ENCODE measurements at regions not wholly inside any gene's neighbourhood (a gene's known extent, or its start where the extent isn't known, plus 50 kb on each side); places are given as distances from the start of the nearest gene placed in this dataset.

GRCh38 chr14:61965030-61965745 is 203.0 kb downstream of the SNAPC1 start:
- H3K9me3 Mint-ChIP-seq, result no peaks in the 10 kb centered on the region
- no peak overlapping the region for H3K27ac Mint-ChIP-seq
- no peaks in the 10 kb centered on the region for H3K4me1 Mint-ChIP-seq (ENCODE audit: low read depth)
- peaks cover 2% of the 10 kb centered on the region for H3K27me3 Mint-ChIP-seq (ENCODE audit: low read depth)
- no peak for DNase-seq (ENCODE audit: low spot score)
- no peaks in the 10 kb centered on the region for H3K36me3 Mint-ChIP-seq (ENCODE audit: low read depth)
- H3K4me3 Mint-ChIP-seq (ENCODE audit: low read depth), result no peak overlapping the region
- intact Hi-C loops (cut with micrococcal nuclease), result no loop called here

- no peaks in the 10 kb centered on the region for H3K9me3 Mint-ChIP-seq
- H3K27me3 Mint-ChIP-seq (ENCODE audit: low read depth), result no peaks in the 10 kb centered on the region
- H3K27ac Mint-ChIP-seq, result no peak overlapping the region
- no peak for DNase-seq (ENCODE audit: low spot score)
- H3K36me3 Mint-ChIP-seq (ENCODE audit: low read depth), result no peaks in the 10 kb centered on the region
- no peaks in the 10 kb centered on the region for H3K4me1 Mint-ChIP-seq (ENCODE audit: low read depth)
- H3K4me3 Mint-ChIP-seq (ENCODE audit: low read depth), result no peak overlapping the region
- intact Hi-C loops (cut with micrococcal nuclease), result no loop called here
These were observed 206.0 kb downstream of the SNAPC1 start for GRCh38 chr14:61968207-61968606.

GRCh38 chr14:61972711-61973110 is 210.5 kb downstream of the SNAPC1 start:
- H3K4me1 Mint-ChIP-seq (ENCODE audit: low read depth), result no peaks in the 10 kb centered on the region
- no peak overlapping the region for H3K4me3 Mint-ChIP-seq (ENCODE audit: low read depth)
- intact Hi-C loops (cut with micrococcal nuclease), result no loop called here
- peaks cover 9% of the 10 kb centered on the region for H3K9me3 Mint-ChIP-seq
- DNase-seq (ENCODE audit: low spot score), result no peak
- H3K27me3 Mint-ChIP-seq (ENCODE audit: low read depth), result no peaks in the 10 kb centered on the region
- H3K27ac Mint-ChIP-seq, result no peak overlapping the region
- no peaks in the 10 kb centered on the region for H3K36me3 Mint-ChIP-seq (ENCODE audit: low read depth)

- H3K27me3 Mint-ChIP-seq (ENCODE audit: low read depth), result no peaks in the 10 kb centered on the region
- DNase-seq (ENCODE audit: low spot score), result no peak
- H3K27ac Mint-ChIP-seq, result no peak overlapping the region
- H3K4me1 Mint-ChIP-seq (ENCODE audit: low read depth), result no peaks in the 10 kb centered on the region
- intact Hi-C loops (cut with micrococcal nuclease), result no loop called here
- no peak overlapping the region for H3K4me3 Mint-ChIP-seq (ENCODE audit: low read depth)
- H3K36me3 Mint-ChIP-seq (ENCODE audit: low read depth), result no peaks in the 10 kb centered on the region
- peaks cover 13% of the 10 kb centered on the region for H3K9me3 Mint-ChIP-seq
These were observed 211.8 kb downstream of the SNAPC1 start for GRCh38 chr14:61973981-61974380.

GRCh38 chr14:61977217-61977616 is 215.0 kb downstream of the SNAPC1 start:
- intact Hi-C loops (cut with micrococcal nuclease), result no loop called here
- no peaks in the 10 kb centered on the region for H3K27me3 Mint-ChIP-seq (ENCODE audit: low read depth)
- no peaks in the 10 kb centered on the region for H3K4me1 Mint-ChIP-seq (ENCODE audit: low read depth)
- no peaks in the 10 kb centered on the region for H3K36me3 Mint-ChIP-seq (ENCODE audit: low read depth)
- peaks cover 13% of the 10 kb centered on the region for H3K9me3 Mint-ChIP-seq
- DNase-seq (ENCODE audit: low spot score), result no peak
- no peak overlapping the region for H3K27ac Mint-ChIP-seq
- no peak overlapping the region for H3K4me3 Mint-ChIP-seq (ENCODE audit: low read depth)

- no peak overlapping the region for H3K4me3 Mint-ChIP-seq (ENCODE audit: low read depth)
- H3K4me1 Mint-ChIP-seq (ENCODE audit: low read depth), result no peaks in the 10 kb centered on the region
- DNase-seq (ENCODE audit: low spot score), result no peak
- no peaks in the 10 kb centered on the region for H3K36me3 Mint-ChIP-seq (ENCODE audit: low read depth)
- no peaks in the 10 kb centered on the region for H3K9me3 Mint-ChIP-seq
- H3K27ac Mint-ChIP-seq, result no peak overlapping the region
- intact Hi-C loops (cut with micrococcal nuclease), result no loop called here
- no peaks in the 10 kb centered on the region for H3K27me3 Mint-ChIP-seq (ENCODE audit: low read depth)
These were observed 226.0 kb downstream of the SNAPC1 start for GRCh38 chr14:61988240-61988639.

- Mint-ChIP-seq H3K9me3 (no peaks in the 10 kb centered on the region), H3K4me3 (ENCODE audit: low read depth) (no peak overlapping the region), H3K27ac (no peak overlapping the region), H3K27me3 (ENCODE audit: low read depth) (peaks cover 1% of the 10 kb centered on the region), H3K4me1 (ENCODE audit: low read depth) (no peaks in the 10 kb centered on the region), H3K36me3 (ENCODE audit: low read depth) (no peaks in the 10 kb centered on the region)
- intact Hi-C loops (cut with micrococcal nuclease), result no loop called here
- DNase-seq (ENCODE audit: low spot score), result no peak
These were observed 229.9 kb downstream of the SNAPC1 start for GRCh38 chr14:61992139-61992538.

GRCh38 chr14:61992926-61993325 is 230.7 kb downstream of the SNAPC1 start:
- H3K27me3 Mint-ChIP-seq (ENCODE audit: low read depth), result peaks cover 5% of the 10 kb centered on the region
- no peak overlapping the region for H3K4me3 Mint-ChIP-seq (ENCODE audit: low read depth)
- H3K27ac Mint-ChIP-seq, result no peak overlapping the region
- no peaks in the 10 kb centered on the region for H3K4me1 Mint-ChIP-seq (ENCODE audit: low read depth)
- H3K36me3 Mint-ChIP-seq (ENCODE audit: low read depth), result no peaks in the 10 kb centered on the region
- intact Hi-C loops (cut with micrococcal nuclease), result no loop called here
- no peak for DNase-seq (ENCODE audit: low spot score)
- H3K9me3 Mint-ChIP-seq, result no peaks in the 10 kb centered on the region

- Mint-ChIP-seq H3K36me3 (ENCODE audit: low read depth) (no peaks in the 10 kb centered on the region), H3K9me3 (no peaks in the 10 kb centered on the region), H3K4me1 (ENCODE audit: low read depth) (no peaks in the 10 kb centered on the region), H3K27me3 (ENCODE audit: low read depth) (peaks cover 5% of the 10 kb centered on the region), H3K4me3 (ENCODE audit: low read depth) (no peak overlapping the region), H3K27ac (no peak overlapping the region)
- intact Hi-C loops (cut with micrococcal nuclease), result no loop called here
- no peak for DNase-seq (ENCODE audit: low spot score)
These were observed 232.4 kb downstream of the SNAPC1 start for GRCh38 chr14:61994589-61994988.

- intact Hi-C loops (cut with micrococcal nuclease), result no loop called here
- H3K4me1 Mint-ChIP-seq (ENCODE audit: low read depth), result no peaks in the 10 kb centered on the region
- peaks cover 5% of the 10 kb centered on the region for H3K27me3 Mint-ChIP-seq (ENCODE audit: low read depth)
- H3K4me3 Mint-ChIP-seq (ENCODE audit: low read depth), result no peak overlapping the region
- no peak overlapping the region for H3K27ac Mint-ChIP-seq
- H3K36me3 Mint-ChIP-seq (ENCODE audit: low read depth), result no peaks in the 10 kb centered on the region
- DNase-seq (ENCODE audit: low spot score), result no peak
- H3K9me3 Mint-ChIP-seq, result peaks cover under 1% of the 10 kb centered on the region
These were observed 234.5 kb downstream of the SNAPC1 start for GRCh38 chr14:61996753-61997152.

- peaks cover 4% of the 10 kb centered on the region for H3K9me3 Mint-ChIP-seq
- H3K36me3 Mint-ChIP-seq (ENCODE audit: low read depth), result no peaks in the 10 kb centered on the region
- H3K27me3 Mint-ChIP-seq (ENCODE audit: low read depth), result peaks cover 5% of the 10 kb centered on the region
- no peaks in the 10 kb centered on the region for H3K4me1 Mint-ChIP-seq (ENCODE audit: low read depth)
- H3K27ac Mint-ChIP-seq, result no peak overlapping the region
- DNase-seq (ENCODE audit: low spot score), result no peak
- intact Hi-C loops (cut with micrococcal nuclease), result no loop called here
- no peak overlapping the region for H3K4me3 Mint-ChIP-seq (ENCODE audit: low read depth)
These were observed 234.9 kb downstream of the SNAPC1 start for GRCh38 chr14:61997161-61997560.

- H3K4me1 Mint-ChIP-seq (ENCODE audit: low read depth), result peaks cover 2% of the 10 kb centered on the region
- DNase-seq (ENCODE audit: low spot score), result no peak
- peaks cover 14% of the 10 kb centered on the region for H3K9me3 Mint-ChIP-seq
- peaks cover 3% of the 10 kb centered on the region for H3K27me3 Mint-ChIP-seq (ENCODE audit: low read depth)
- intact Hi-C loops (cut with micrococcal nuclease), result no loop called here
- H3K36me3 Mint-ChIP-seq (ENCODE audit: low read depth), result no peaks in the 10 kb centered on the region
- H3K27ac Mint-ChIP-seq, result no peak overlapping the region
- H3K4me3 Mint-ChIP-seq (ENCODE audit: low read depth), result no peak overlapping the region
These were observed 239.7 kb downstream of the SNAPC1 start for GRCh38 chr14:62001963-62002362.

- Mint-ChIP-seq H3K36me3 (ENCODE audit: low read depth) (no peaks in the 10 kb centered on the region), H3K4me1 (ENCODE audit: low read depth) (peaks cover 2% of the 10 kb centered on the region), H3K4me3 (ENCODE audit: low read depth) (no peak overlapping the region), H3K27ac (no peak overlapping the region), H3K27me3 (ENCODE audit: low read depth) (peaks cover 3% of the 10 kb centered on the region), H3K9me3 (peaks cover 14% of the 10 kb centered on the region)
- no peak for DNase-seq (ENCODE audit: low spot score)
- intact Hi-C loops (cut with micrococcal nuclease), result no loop called here
These were observed 240.4 kb downstream of the SNAPC1 start for GRCh38 chr14:62002642-62003041.

GRCh38 chr14:62003701-62004100 is 241.5 kb downstream of the SNAPC1 start:
- H3K27me3 Mint-ChIP-seq (ENCODE audit: low read depth), result peaks cover 1% of the 10 kb centered on the region
- H3K36me3 Mint-ChIP-seq (ENCODE audit: low read depth), result no peaks in the 10 kb centered on the region
- H3K4me3 Mint-ChIP-seq (ENCODE audit: low read depth), result no peak overlapping the region
- H3K9me3 Mint-ChIP-seq, result peaks cover 14% of the 10 kb centered on the region
- peaks cover 2% of the 10 kb centered on the region for H3K4me1 Mint-ChIP-seq (ENCODE audit: low read depth)
- no peak overlapping the region for H3K27ac Mint-ChIP-seq
- DNase-seq (ENCODE audit: low spot score), result no peak
- intact Hi-C loops (cut with micrococcal nuclease), result no loop called here

Measured in activated T-helper 2 cell treated with anti-CD3 and anti-CD28 coated beads, Interferon-gamma antibody, Interleukin-2, Interleukin-4, amounts not matched to agents 10 μg/mL and 5 μg/mL and 100 μg/mL, durations not matched to agents 14 hours and 24 hours and 36 hours (primary cell).